HFFc6 (cell line): ENCODE measurements at regions not wholly inside any gene's neighbourhood (a gene's known extent, or its start where the extent isn't known, plus 50 kb on each side); places are given as distances from the start of the nearest gene placed in this dataset.
"Not testable (repeated sequence)": the region's sequence is repeated elsewhere in the genome, so short reads cannot be mapped to it uniquely, and the experiment has no call there.

Source experiments
- DNase-seq: peaks from one replicate; pipeline ENCODE4 v3.0.0-alpha.2; 2018
- H3K27ac Mint-ChIP-seq: 2 replicates; pipeline ENCODE4 v1.8.0; 2020; ENCODE audit warnings: mild to moderate bottlenecking, mixed read lengths
- H3K27me3 Mint-ChIP-seq: 2 replicates; pipeline ENCODE4 v1.8.0; 2021; ENCODE audit warnings: mild to moderate bottlenecking, moderate library complexity, mixed read lengths; ENCODE audit not compliant: insufficient read depth
- H3K36me3 Mint-ChIP-seq: 2 replicates; pipeline ENCODE4 v1.8.0; 2021; ENCODE audit warnings: low read depth, mixed read lengths
- H3K4me1 Mint-ChIP-seq: 2 replicates; pipeline ENCODE4 v1.8.0; 2020; ENCODE audit warnings: low read depth, mixed read lengths
- H3K4me3 Mint-ChIP-seq: 2 replicates; pipeline ENCODE4 v1.8.0; 2020; ENCODE audit warnings: mild to moderate bottlenecking, moderate library complexity, mixed read lengths
- H3K9me3 Mint-ChIP-seq: 2 replicates; pipeline ENCODE4 v1.8.0; 2020; ENCODE audit warnings: mild to moderate bottlenecking, mixed read lengths
- CTCF ChIP-seq: fragments of 200-600 bp; sonication (generic); IDR thresholded peaks from 2 replicates; pipeline ENCODE4 v1.5.0; 2021; ENCODE audit warnings: antibody characterized with exemption, mild to moderate bottlenecking

DNA sequence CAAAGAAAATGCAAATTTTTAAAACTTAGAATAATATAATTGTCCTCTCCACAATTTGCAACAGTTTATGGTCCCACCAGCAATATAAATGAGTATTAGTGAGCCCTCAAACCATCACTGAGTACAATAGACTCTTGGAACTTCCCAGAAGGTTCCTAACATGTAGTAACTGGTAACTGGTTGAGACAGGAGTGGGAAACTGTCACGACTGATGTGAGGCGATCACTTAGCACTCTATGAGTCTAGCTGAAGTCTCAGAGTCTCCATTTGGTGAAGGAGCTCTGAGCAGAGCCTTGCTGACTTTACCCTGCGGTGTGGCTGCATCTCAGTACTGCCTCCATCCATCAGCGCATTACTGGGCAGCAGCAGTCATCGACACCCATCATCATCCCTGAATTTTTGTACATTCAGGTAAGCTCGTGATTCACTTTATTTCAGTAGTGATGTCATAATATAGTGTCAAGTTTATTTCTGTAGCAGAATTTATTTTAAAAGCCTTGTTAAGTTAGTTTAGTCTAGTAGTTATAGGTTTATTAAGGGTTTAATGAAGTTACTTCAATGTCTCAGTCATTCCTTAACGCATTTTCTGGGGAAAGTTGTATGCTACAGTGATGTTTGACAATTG is 76.6 kb upstream of the ABCA1 start:
- H3K27me3 Mint-ChIP-seq: no peaks in the 10 kb centered on the region
- peaks cover 25% of the 10 kb centered on the region for H3K4me1 Mint-ChIP-seq
- no peak overlapping the region for H3K4me3 Mint-ChIP-seq

GRCh38 chr9:105005186-105005585 is 77.2 kb upstream of the ABCA1 start:
- H3K27ac Mint-ChIP-seq: no peak overlapping the region
- H3K4me3 Mint-ChIP-seq: no peak overlapping the region
- H3K9me3 Mint-ChIP-seq: no peaks in the 10 kb centered on the region
- no peaks in the 10 kb centered on the region for H3K36me3 Mint-ChIP-seq
- TF ChIP-seq CTCF: no peak
- H3K27me3 Mint-ChIP-seq: no peaks in the 10 kb centered on the region
- DNase-seq: no peak
- peaks cover 31% of the 10 kb centered on the region for H3K4me1 Mint-ChIP-seq

More for the DNA sequence above, 76.6 kb upstream of the ABCA1 start:
- no peaks in the 10 kb centered on the region for H3K9me3 Mint-ChIP-seq
- no peak overlapping the region for H3K27ac Mint-ChIP-seq
- H3K36me3 Mint-ChIP-seq: no peaks in the 10 kb centered on the region
- no peak for TF ChIP-seq CTCF
- DNase-seq: no peak

GRCh38 chr9:105006514-105006913 is 78.6 kb upstream of the ABCA1 start:
- Mint-ChIP-seq H3K27ac (peak overlapping the region; percentile 81; the same call in 1 of the 2 replicates), H3K4me1 (peaks cover 35% of the 10 kb centered on the region), H3K4me3 (no peak overlapping the region; the same call in 1 of the 2 replicates), H3K36me3 (peaks cover 6% of the 10 kb centered on the region; the same call in 1 of the 2 replicates), H3K9me3 (no peaks in the 10 kb centered on the region), H3K27me3 (no peaks in the 10 kb centered on the region)
- TF ChIP-seq CTCF: no peak
- DNase-seq: no peak

DNA sequence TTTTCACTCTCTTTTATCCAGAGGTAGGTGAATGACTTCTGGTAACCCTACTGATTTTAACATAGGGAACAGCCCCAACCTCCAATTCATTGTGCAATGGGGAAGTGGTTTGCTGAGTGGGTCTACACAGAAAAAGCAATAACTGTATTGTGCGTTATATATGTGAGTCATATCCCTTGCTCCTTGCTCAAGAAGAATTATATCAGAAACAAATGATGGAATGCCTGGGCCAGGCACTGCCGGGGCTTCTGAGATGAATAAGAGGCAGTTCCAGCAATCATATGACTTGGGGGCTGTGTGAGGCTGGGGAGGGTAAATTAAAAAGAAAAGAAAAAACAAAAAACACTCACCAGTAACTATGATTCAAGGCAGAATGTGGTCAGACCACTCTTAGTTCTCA is 79.2 kb upstream of the ABCA1 start:
- Mint-ChIP-seq H3K4me1 (peaks cover 35% of the 10 kb centered on the region), H3K27ac (peak overlapping the region; percentile 81), H3K9me3 (no peaks in the 10 kb centered on the region), H3K4me3 (peak overlapping the region; percentile 69), H3K36me3 (peaks cover 7% of the 10 kb centered on the region; the same call in 1 of the 2 replicates), H3K27me3 (no peaks in the 10 kb centered on the region)
- DNase-seq: peak; percentile 58
- TF ChIP-seq CTCF: no peak

DNA sequence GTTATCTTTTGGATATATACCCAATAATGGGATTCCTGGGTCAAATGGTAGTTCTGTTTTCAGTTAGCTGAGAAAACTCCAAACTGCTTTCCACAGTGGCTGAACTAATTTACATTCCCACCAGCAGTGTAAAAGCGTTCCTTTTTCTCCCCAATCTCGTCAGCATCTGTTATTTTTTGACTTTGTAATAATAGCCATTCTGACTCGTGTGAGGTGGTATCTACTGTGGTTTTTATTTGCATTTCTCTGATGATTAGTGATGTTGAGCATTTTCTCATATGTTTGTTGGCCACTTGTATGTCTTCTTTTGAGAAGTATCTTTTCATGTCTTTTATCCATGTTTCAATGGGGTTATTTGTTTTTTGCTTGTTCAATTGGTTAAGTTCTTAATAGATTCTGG is 82.1 kb upstream of the ABCA1 start:
- not testable (repeated sequence) for H3K4me3 Mint-ChIP-seq, H3K36me3 Mint-ChIP-seq, H3K27me3 Mint-ChIP-seq, DNase-seq, H3K27ac Mint-ChIP-seq, H3K9me3 Mint-ChIP-seq
- peaks cover 28% of the 10 kb centered on the region for H3K4me1 Mint-ChIP-seq

GRCh38 chr9:105021917-105022316 is 94.0 kb upstream of the ABCA1 start:
- no peak for TF ChIP-seq CTCF
- peaks cover 3% of the 10 kb centered on the region; the same call in 1 of the 2 replicates for H3K27me3 Mint-ChIP-seq
- H3K9me3 Mint-ChIP-seq: no peaks in the 10 kb centered on the region
- no peaks in the 10 kb centered on the region for H3K36me3 Mint-ChIP-seq
- DNase-seq: no peak
- H3K27ac Mint-ChIP-seq: no peak overlapping the region
- no peak overlapping the region for H3K4me3 Mint-ChIP-seq
- peaks cover 9% of the 10 kb centered on the region for H3K4me1 Mint-ChIP-seq

GRCh38 chr9:105022545-105022944 is 94.6 kb upstream of the ABCA1 start:
- not testable (repeated sequence) for H3K27me3 Mint-ChIP-seq, H3K27ac Mint-ChIP-seq, DNase-seq, H3K9me3 Mint-ChIP-seq, H3K4me3 Mint-ChIP-seq, H3K36me3 Mint-ChIP-seq
- H3K4me1 Mint-ChIP-seq: peaks cover 14% of the 10 kb centered on the region
